Endothelial cell of umbilical vein (primary cell): ENCODE measurements at regions not wholly inside any gene's neighbourhood (a gene's known extent, or its start where the extent isn't known, plus 50 kb on each side); places are given as distances from the start of the nearest gene placed in this dataset.

Experiments used
- EZH2 ChIP-seq: IDR thresholded peaks from 2 replicates; pipeline ENCODE4 v1.6.1; 2012; ENCODE audit warnings: borderline replicate concordance, low read depth, mild to moderate bottlenecking, moderate library complexity, low read length, inconsistent platforms; ENCODE audit not compliant: severe bottlenecking
- GATA2 ChIP-seq: IDR thresholded peaks from 2 replicates; pipeline ENCODE4 v1.7.0; 2011; ENCODE audit warnings: low read depth, mild to moderate bottlenecking, moderate library complexity, mixed read lengths, low read length; ENCODE audit not compliant: insufficient read length, insufficient read depth
- JUN ChIP-seq: IDR thresholded peaks from 2 replicates; pipeline ENCODE4 v1.6.1; 2011; ENCODE audit warnings: borderline replicate concordance, low read depth; ENCODE audit not compliant: insufficient read length, insufficient read depth
- MYC ChIP-seq: IDR thresholded peaks from one replicate; pipeline ENCODE4 v1.6.1; 2011; ENCODE audit warnings: mild to moderate bottlenecking, low read depth, low read length
- POLR2A ChIP-seq: IDR thresholded peaks from 2 replicates; pipeline ENCODE4 v1.6.1; 2012; ENCODE audit warnings: low read depth, mild to moderate bottlenecking, control low read depth, low read length
- POLR2AphosphoS5 ChIP-seq: IDR thresholded peaks from 2 replicates; pipeline ENCODE4 v1.6.1; 2012; ENCODE audit warnings: low read depth, mild to moderate bottlenecking, control low read depth, low read length, moderate library complexity; ENCODE audit not compliant: insufficient read depth
- TF ChIP-seq, protein P1 (sequence below): IDR thresholded peaks from 2 replicates; pipeline ENCODE4 v1.6.1; 2011; ENCODE audit not compliant: insufficient read depth, insufficient read length
- TF ChIP-seq, protein P2 (sequence below), 2 donors: IDR thresholded peaks; 1 replicate in 1 of 2; 2 replicates in 1 of 2; pipeline ENCODE4 v1.5.1; 2011; ENCODE audit warnings: low read length in 2 of 2, mild to moderate bottlenecking in 2 of 2, moderate library complexity in 2 of 2, control low read depth in 1 of 2, inconsistent platforms in 1 of 2, low read depth in 1 of 2; ENCODE audit not compliant: insufficient read depth in 1 of 2; ENCODE audit errors: extremely low read depth in 1 of 2

DNA sequence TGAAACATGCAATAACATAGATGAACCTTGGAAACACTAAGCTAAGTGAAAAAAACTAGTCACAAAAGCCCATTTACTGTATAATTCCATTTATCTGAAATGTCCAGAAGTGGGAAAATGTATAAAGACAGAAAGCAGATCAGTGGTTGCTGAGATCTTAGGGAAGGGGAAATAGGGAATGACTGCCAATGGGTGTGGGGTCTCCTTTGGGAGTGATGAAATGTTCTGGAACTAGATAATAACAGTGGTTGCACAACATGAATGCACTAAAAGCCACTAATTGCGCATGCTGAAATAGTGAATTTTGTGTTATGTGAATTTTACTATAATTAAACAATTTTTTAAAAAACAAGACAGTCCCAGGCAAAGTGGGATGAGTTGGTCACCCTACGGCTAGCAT lies 472.8 kb downstream of the CCDC171 start:
- TF ChIP-seq, protein P1, sequence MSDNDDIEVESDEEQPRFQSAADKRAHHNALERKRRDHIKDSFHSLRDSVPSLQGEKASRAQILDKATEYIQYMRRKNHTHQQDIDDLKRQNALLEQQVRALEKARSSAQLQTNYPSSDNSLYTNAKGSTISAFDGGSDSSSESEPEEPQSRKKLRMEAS: no peak
- TF ChIP-seq, protein P2, sequence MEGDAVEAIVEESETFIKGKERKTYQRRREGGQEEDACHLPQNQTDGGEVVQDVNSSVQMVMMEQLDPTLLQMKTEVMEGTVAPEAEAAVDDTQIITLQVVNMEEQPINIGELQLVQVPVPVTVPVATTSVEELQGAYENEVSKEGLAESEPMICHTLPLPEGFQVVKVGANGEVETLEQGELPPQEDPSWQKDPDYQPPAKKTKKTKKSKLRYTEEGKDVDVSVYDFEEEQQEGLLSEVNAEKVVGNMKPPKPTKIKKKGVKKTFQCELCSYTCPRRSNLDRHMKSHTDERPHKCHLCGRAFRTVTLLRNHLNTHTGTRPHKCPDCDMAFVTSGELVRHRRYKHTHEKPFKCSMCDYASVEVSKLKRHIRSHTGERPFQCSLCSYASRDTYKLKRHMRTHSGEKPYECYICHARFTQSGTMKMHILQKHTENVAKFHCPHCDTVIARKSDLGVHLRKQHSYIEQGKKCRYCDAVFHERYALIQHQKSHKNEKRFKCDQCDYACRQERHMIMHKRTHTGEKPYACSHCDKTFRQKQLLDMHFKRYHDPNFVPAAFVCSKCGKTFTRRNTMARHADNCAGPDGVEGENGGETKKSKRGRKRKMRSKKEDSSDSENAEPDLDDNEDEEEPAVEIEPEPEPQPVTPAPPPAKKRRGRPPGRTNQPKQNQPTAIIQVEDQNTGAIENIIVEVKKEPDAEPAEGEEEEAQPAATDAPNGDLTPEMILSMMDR (IDR thresholded peaks at IDR 0.05; ENCODE audit: extremely low read depth in 1 of 2, insufficient read depth in 1 of 2, low read depth in 1 of 2, low read length in 2 of 2): no peak
- TF ChIP-seq EZH2 (no peak), JUN (no peak), POLR2A (no peak), GATA2 (no peak), POLR2AphosphoS5 (no peak), MYC (no peak)
